GM12878 (cell line): ENCODE measurements at regions not wholly inside any gene's neighbourhood (a gene's known extent, or its start where the extent isn't known, plus 50 kb on each side); places are given as distances from the start of the nearest gene placed in this dataset.

Source experiments
- ATAC-seq: fragments of 200-7000 bp; cut with Tn5 transposase; 3 replicates; pipeline ENCODE4 v1.9.1; 2020; ENCODE audit warnings: mild to moderate bottlenecking, moderate library complexity
- BruUV-seq: library from RNA; stranded (reverse); fragments of 400-500 nt; replicated peaks from 2 replicates; lab custom pipeline; 2021; lab: Mats Ljungman, UMichigan
- CTCF ChIA-PET: fragments of 300-600 bp; sonication (Branson Sonifier 250); formaldehyde crosslinking; extraction: SDS; loops from one replicate; lab custom pipeline; 2021; ENCODE audit warnings: inconsistent platforms; lab: Yijun Ruan, JAX
- POLR2A ChIA-PET: fragments of 350-600 bp; formaldehyde crosslinking; extraction: SDS; loops from one replicate; lab custom pipeline; 2021; ENCODE audit warnings: inconsistent platforms; lab: Charles Lee
- RAD21 ChIA-PET: fragments of 300-600 bp; sonication (Branson Sonifier 250); formaldehyde crosslinking; loops from one replicate; lab custom pipeline; 2023; ENCODE audit warnings: antibody characterized with exemption; ENCODE audit not compliant: unreplicated experiment; lab: Charles Lee
- SMC1A ChIA-PET: fragments of 300-600 bp; sonication (Branson Sonifier 250); formaldehyde crosslinking; loops from one replicate; lab custom pipeline; 2023; ENCODE audit not compliant: unreplicated experiment, uncharacterized antibody; lab: Charles Lee
- DNase-seq: peaks from one replicate; pipeline ENCODE4 v3.0.0-alpha.2; 2011; ENCODE audit warnings: low read depth, low spot score
- FAIRE-seq: peaks from 3 replicates; lab custom pipeline; 2011; peaks lifted over from hg19 to GRCh38; lab: Jason Lieb, UNC
- H2AFZ ChIP-seq: 2 replicates; pipeline ENCODE4 v1.6.0; 2011; ENCODE audit warnings: low read depth, low read length, control low read depth; ENCODE audit not compliant: control insufficient read depth
- H3K27ac ChIP-seq: 2 replicates; pipeline ENCODE4 v1.5.1; 2011; ENCODE audit warnings: control low read depth; ENCODE audit not compliant: control insufficient read depth, insufficient read depth
- H3K27me3 ChIP-seq, 2 experiments: replicated peaks in 1 of 2; 2 replicates each; pipeline versions ENCODE4 v1.6.0 to v1.6.1; 2011; ENCODE audit warnings: low read length in 1 of 2; ENCODE audit not compliant: control insufficient read depth in 2 of 2, insufficient read depth in 2 of 2
- H3K36me3 ChIP-seq, 2 experiments: 2 replicates each; pipeline ENCODE4 v1.5.1; 2011; ENCODE audit warnings: low read length in 1 of 2; ENCODE audit not compliant: control insufficient read depth in 2 of 2, insufficient read depth in 2 of 2
- H3K4me1 ChIP-seq: 2 replicates; pipeline ENCODE4 v1.6.1; 2011; ENCODE audit warnings: mild to moderate bottlenecking, low read length, moderate library complexity, mixed read lengths; ENCODE audit not compliant: control insufficient read depth, insufficient read depth
- H3K4me2 ChIP-seq: 2 replicates; pipeline ENCODE4 v1.6.0; 2011; ENCODE audit warnings: control low read depth; ENCODE audit not compliant: control insufficient read depth, insufficient read depth
- H3K4me3 ChIP-seq: fragments of 200-600 bp; sonication (generic); 2 replicates; pipeline ENCODE4 v1.5.1; 2016
- H3K79me2 ChIP-seq: 2 replicates; pipeline ENCODE4 v1.6.0; 2011; ENCODE audit warnings: low read length; ENCODE audit not compliant: control insufficient read depth, insufficient read depth
- H3K9ac ChIP-seq: 2 replicates; pipeline ENCODE4 v1.8.0; 2011; ENCODE audit warnings: low read length, control low read depth, mixed read lengths; ENCODE audit not compliant: control insufficient read depth, insufficient read depth
- H3K9me3 ChIP-seq: replicated peaks from 3 replicates; pipeline ENCODE4 v1.5.1; 2011; ENCODE audit warnings: mild to moderate bottlenecking, low read length; ENCODE audit not compliant: control insufficient read depth, insufficient read depth
- H4K20me1 ChIP-seq: 2 replicates; pipeline ENCODE4 v1.6.0; 2011; ENCODE audit not compliant: control insufficient read depth, insufficient read depth
- ATF7 ChIP-seq: fragments of 450-650 bp; IDR thresholded peaks from 2 replicates; pipeline ENCODE4 v1.6.1; 2016; ENCODE audit warnings: low read depth, mild to moderate bottlenecking
- BCL11A ChIP-seq: IDR thresholded peaks from 2 replicates; pipeline ENCODE4 v1.6.1; 2011; ENCODE audit warnings: low read depth, low read length
- DPF2 ChIP-seq: fragments of 450-650 bp; IDR thresholded peaks from 2 replicates; pipeline ENCODE4 v1.6.1; 2017; ENCODE audit warnings: mild to moderate bottlenecking
- ELK1 ChIP-seq: IDR thresholded peaks from 2 replicates; pipeline ENCODE4 v1.6.1; 2012; ENCODE audit warnings: low read depth, low read length, improper control_type of control experiment
- MEF2B ChIP-seq: fragments of 450-650 bp; IDR thresholded peaks from 2 replicates; pipeline ENCODE4 v1.6.1; 2018; ENCODE audit warnings: mild to moderate bottlenecking, moderate library complexity; ENCODE audit not compliant: partially characterized antibody, poor library complexity, severe bottlenecking
- MLLT1 ChIP-seq: fragments of 450-650 bp; IDR thresholded peaks from 2 replicates; pipeline ENCODE4 v1.6.1; 2016; ENCODE audit warnings: mild to moderate bottlenecking
- NBN ChIP-seq: fragments of 450-650 bp; IDR thresholded peaks from 2 replicates; pipeline ENCODE4 v1.6.1; 2016
- NFYA ChIP-seq: IDR thresholded peaks from 2 replicates; pipeline ENCODE4 v1.6.1; 2011; ENCODE audit warnings: low read depth, mild to moderate bottlenecking, low read length, improper control_type of control experiment, borderline replicate concordance
- PBX3 ChIP-seq: IDR thresholded peaks from 2 replicates; pipeline ENCODE4 v1.6.1; 2011; ENCODE audit warnings: mild to moderate bottlenecking, low read depth, low read length, moderate library complexity; ENCODE audit not compliant: insufficient replicate concordance
- YY1 ChIP-seq: IDR thresholded peaks from 2 replicates; pipeline ENCODE4 v1.6.1; 2011; ENCODE audit warnings: low read depth, mild to moderate bottlenecking, low read length
- ZNF592 ChIP-seq: fragments of 450-650 bp; IDR thresholded peaks from 2 replicates; pipeline ENCODE4 v1.6.1; 2017; ENCODE audit warnings: mild to moderate bottlenecking, moderate library complexity
- WGBS: methylation state at CpG from one replicate; pipeline ENCODE4 v1.1.6; 2016; ENCODE audit warnings: low lambda C conversion rate; ENCODE audit not compliant: insufficient replicate concordance, insufficient coverage; ENCODE audit errors: missing lambda C conversion rate; 5-methylcytosine and 5-hydroxymethylcytosine counted together
- in situ Hi-C: fragments of 300-500 bp; cut with MboI; formaldehyde crosslinking; loops from 9 replicates; pipeline ENCODE4 v1.14.3; 2018; ENCODE audit warnings: mixed read lengths
- intact Hi-C: fragments of 100-400 bp; cut with micrococcal nuclease; formaldehyde crosslinking; loops from one replicate; pipeline ENCODE4 v1.14.2; 2022; ENCODE audit not compliant: unreplicated experiment

GRCh38 chr9:82722561-82722960, 340.4 kb downstream of the RASEF start (continued):
- no peak for TF ChIP-seq NFYA
- no peak for TF ChIP-seq NBN

GRCh38 chr9:82726424-82727276, 336.3 kb downstream of the RASEF start:
- H2AFZ ChIP-seq: no peak overlapping the region
- no peaks in the 10 kb centered on the region for H3K9me3 ChIP-seq
- ChIA-PET CTCF (no interaction called here), RAD21 (no interaction called here), POLR2A (no interaction called here), SMC1A (no interaction called here)
- ATAC-seq (peak; percentile 79), FAIRE-seq (no peak), DNase-seq (peak; percentile 44)
- H3K4me1 ChIP-seq: no peaks in the 10 kb centered on the region
- no peaks in the 10 kb centered on the region for H3K36me3 ChIP-seq
- H3K9ac ChIP-seq: no peak overlapping the region
- no TSS peak for BruUV-seq
- 11% methylated on average over 6 of the region's 6 CpGs for WGBS
- in situ Hi-C loops (no loop called here), intact Hi-C loops (loop anchor here (5.0 kb wide), 2 partner anchors 36 to 599 kb away; no protein-coding TSS in a partner anchor)
- no peaks in the 10 kb centered on the region for H3K79me2 ChIP-seq
- H3K4me2 ChIP-seq: no peak overlapping the region
- H4K20me1 ChIP-seq: no peaks in the 10 kb centered on the region
- no peak overlapping the region for H3K27ac ChIP-seq
- H3K27me3 ChIP-seq: no peaks in the 10 kb centered on the region
- no peak overlapping the region for H3K4me3 ChIP-seq
- TF ChIP-seq ZNF592 (peak; percentile 99), YY1 (peak; percentile 33; the same call in 1 of the 2 replicates), PBX3 (no peak), DPF2 (peak; percentile 65; the same call in 1 of the 2 replicates), MLLT1 (peak; percentile 60), ATF7 (0 out of 2 replicates have a peak, but pooled peaks have one; percentile 25), ELK1 (no peak), BCL11A (peak; percentile 95), MEF2B (peak; percentile 89)
